ENCODE measurements at regions not wholly inside any gene's neighbourhood (a gene's known extent, or its start where the extent isn't known, plus 50 kb on each side); places are given as distances from the start of the nearest gene placed in this dataset.

- intact Hi-C loops (cut with micrococcal nuclease) (no loop called here), in situ Hi-C loops (cut with MboI; ENCODE audit: low sequenced_read_pairs) (no loop called here), dilution Hi-C loops (cut with HindIII; ENCODE audit: low sequenced_read_pairs, unreplicated experiment) (no loop called here)
- Histone ChIP-seq H3K9me3 (ENCODE audit: control insufficient read depth, insufficient read depth, low read length) (no peaks in the 10 kb centered on the region), H3K23ac (ENCODE audit: low read depth, low read length) (no peak overlapping the region), H2AK5ac (ENCODE audit: low read depth, low read length) (no peak overlapping the region), H3K9me1 (ENCODE audit: insufficient read depth, low read length) (no peaks in the 10 kb centered on the region), H3K4me3 (ENCODE audit: insufficient read depth, low read depth, low read length) (no peak overlapping the region), H3K14ac (replicated peaks; ENCODE audit: low read depth, low read length) (no peak overlapping the region), H3K4me2 (ENCODE audit: low read depth, low read length) (no peak overlapping the region), H4K91ac (ENCODE audit: insufficient read depth, low read depth, low read length) (no peak overlapping the region), H3K4ac (ENCODE audit: low read depth, low read length) (no peak overlapping the region), H2BK120ac (ENCODE audit: low read depth, low read length) (no peak overlapping the region), H3K9ac (ENCODE audit: low read depth, low read length) (no peak overlapping the region), H2BK15ac (ENCODE audit: low read depth, low read length) (no peak overlapping the region), H2AFZ (replicated peaks; ENCODE audit: low read length, poor library complexity) (no peak overlapping the region), H2AK9ac (replicated peaks; ENCODE audit: low read depth, low read length, poor library complexity) (no peak overlapping the region), H3K18ac (ENCODE audit: low read depth, low read length) (no peak overlapping the region), H2BK5ac (ENCODE audit: low read depth, low read length, poor library complexity, severe bottlenecking) (no peak overlapping the region), H3K79me1 (ENCODE audit: low read depth in 1 of 2, low read length in 2 of 2) (no peaks in the 10 kb centered on the region), H4K5ac (ENCODE audit: low read depth, low read length) (no peak overlapping the region), H3K56ac (ENCODE audit: extremely low read depth, insufficient read depth, low read length) (no peak overlapping the region), H3K27ac (ENCODE audit: insufficient read depth, low read length) (no peak overlapping the region), H2BK20ac (ENCODE audit: low read depth, low read length) (no peak overlapping the region), H4K8ac (ENCODE audit: low read depth in 2 of 2, low read length in 2 of 2) (no peak overlapping the region), H3K27me3 (ENCODE audit: control insufficient read depth, insufficient read depth, low read length) (no peaks in the 10 kb centered on the region; the same call in 1 of the 2 replicates), H3K36me3 (ENCODE audit: control insufficient read depth, insufficient read depth, low read length) (no peaks in the 10 kb centered on the region), H4K20me1 (ENCODE audit: insufficient read depth, low read length) (no peaks in the 10 kb centered on the region), H3K4me1 (ENCODE audit: control insufficient read depth, insufficient read depth, low read length) (no peaks in the 10 kb centered on the region)
- TF ChIP-seq POLR2A (IDR thresholded peaks at IDR 0.05; ENCODE audit: low read depth, low read length) (no peak), SMC3 (IDR thresholded peaks at IDR 0.05; ENCODE audit: low read depth, low read length) (no peak), NFE2L2 (IDR thresholded peaks at IDR 0.05; ENCODE audit: low read depth, low read length) (no peak), CTCF (conservative IDR thresholded peaks at IDR 0.05; ENCODE audit: low read depth, low read length) (no peak), CHD1 (IDR thresholded peaks at IDR 0.05; ENCODE audit: low read depth, low read length) (no peak), MXI1 (IDR thresholded peaks at IDR 0.05; ENCODE audit: borderline replicate concordance, low read depth, low read length) (no peak), BHLHE40 (IDR thresholded peaks at IDR 0.05; ENCODE audit: low read depth, low read length) (no peak), ELK1 (IDR thresholded peaks at IDR 0.05; ENCODE audit: borderline replicate concordance, low read depth, low read length) (no peak), MAZ (IDR thresholded peaks at IDR 0.05; ENCODE audit: borderline replicate concordance, low read depth, low read length) (no peak)
- DNase-seq (no peak), ATAC-seq (ENCODE audit: low read depth) (no peak)
- BruUV-seq (replicated peaks): no TSS peak
- ChIA-PET POLR2A (ENCODE audit: unreplicated experiment) (no interaction called here), CTCF (no interaction called here)
- no CpG with 5 or more reads among the region's 1 CpG for WGBS, 2 experiments (ENCODE audit: extremely low coverage in 2 of 2, insufficient read length in 1 of 2)
These were observed 153.6 kb downstream of the ATP23 start for GRCh38 chr12:58095002-58095401.
